ENCODE measurements at regions not wholly inside any gene's neighbourhood (a gene's known extent, or its start where the extent isn't known, plus 50 kb on each side); places are given as distances from the start of the nearest gene placed in this dataset.

DNA sequence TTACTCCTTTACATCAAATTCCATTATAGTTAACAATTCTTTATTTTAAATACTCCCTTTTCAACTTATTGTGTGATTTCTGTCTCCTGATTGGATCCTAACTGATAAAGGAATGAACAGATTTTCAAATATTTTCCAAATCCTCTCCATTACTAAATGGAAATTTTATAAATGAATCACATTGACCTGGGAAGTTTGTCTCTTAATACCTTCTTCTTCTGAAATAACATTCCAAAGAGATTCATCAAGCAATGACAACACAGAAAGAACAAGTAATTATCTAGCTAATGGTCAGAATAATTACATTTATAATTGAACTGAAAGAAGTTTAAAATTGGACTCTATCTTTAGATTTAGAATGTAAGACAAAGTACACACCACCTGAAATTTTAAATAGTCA lies 515.4 kb upstream of the PTCHD4 start:
- TF ChIP-seq POLR2AphosphoS5 (IDR thresholded peaks at IDR 0.05; ENCODE audit: low read depth, low read length): no peak
- TF ChIP-seq TAF1 (IDR thresholded peaks at IDR 0.05; ENCODE audit: borderline replicate concordance, low read depth, low read length): no peak
- TF ChIP-seq POLR2A (IDR thresholded peaks at IDR 0.05; ENCODE audit: low read depth, low read length): no peak
